SKM-1 treated with dmso at 0.1 percent for 144 hours (cell line): ENCODE measurements at regions not wholly inside any gene's neighbourhood (a gene's known extent, or its start where the extent isn't known, plus 50 kb on each side); places are given as distances from the start of the nearest gene placed in this dataset.
A peak's percentile ranks its signal among the peaks of the same experiment; 100 is the strongest.

Experiments used
- DNase-seq: peaks from one replicate; lab custom pipeline; 2025; ENCODE audit not compliant: unreplicated experiment; lab: John Stamatoyannopoulos, UW

DNA sequence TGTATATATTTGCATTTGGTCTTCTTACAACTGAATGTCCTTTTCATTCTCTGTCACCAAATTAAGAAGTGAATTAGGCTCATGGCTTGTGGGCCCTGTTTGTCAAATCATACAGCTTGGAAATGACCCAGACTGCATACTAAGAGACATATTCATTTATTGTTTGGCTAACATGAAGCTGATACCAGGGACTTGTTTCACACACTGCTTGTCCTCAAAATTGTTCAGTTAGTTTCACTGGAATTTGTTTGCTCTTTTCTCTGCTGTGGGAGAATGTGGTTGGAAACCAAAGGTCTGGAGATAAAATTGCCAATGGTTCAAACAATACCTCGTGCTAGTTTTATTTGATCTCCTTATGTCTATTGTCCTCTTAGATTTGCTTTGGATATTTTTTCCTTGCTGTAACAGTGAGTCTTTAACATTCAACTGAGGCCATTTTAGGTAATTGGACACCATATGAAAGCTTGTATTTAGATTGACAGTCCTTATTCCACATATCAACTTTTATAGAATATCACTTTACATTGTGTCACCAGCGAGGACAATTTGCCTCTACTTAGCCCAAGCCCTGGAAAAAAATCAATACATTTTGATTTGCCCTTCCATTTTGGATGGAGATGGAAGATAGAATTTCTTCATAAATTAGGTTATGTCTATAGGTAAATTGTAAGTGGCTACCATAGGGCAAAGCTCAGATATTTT is 144.3 kb upstream of the MTAP start:
- DNase-seq: no peak

DNA sequence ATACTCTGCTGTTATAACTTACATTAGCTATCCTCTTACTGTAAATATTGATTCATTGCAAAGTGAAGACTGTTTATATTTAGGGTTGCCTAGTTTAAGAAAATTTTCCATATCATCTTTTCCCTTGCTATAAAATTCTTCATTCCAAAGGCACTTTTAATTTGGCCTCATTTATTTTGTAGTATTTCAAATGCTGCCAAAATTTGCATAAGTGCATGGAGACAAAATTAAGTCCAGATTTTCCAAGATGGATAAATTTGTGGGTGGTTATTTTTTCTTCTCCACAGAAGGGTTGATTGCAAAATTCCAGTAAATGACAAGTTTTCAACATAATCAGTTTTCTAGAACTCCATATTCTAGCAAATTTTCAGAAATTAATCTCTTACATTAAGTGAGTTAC is 141.5 kb upstream of the MTAP start:
- DNase-seq: no peak

DNA sequence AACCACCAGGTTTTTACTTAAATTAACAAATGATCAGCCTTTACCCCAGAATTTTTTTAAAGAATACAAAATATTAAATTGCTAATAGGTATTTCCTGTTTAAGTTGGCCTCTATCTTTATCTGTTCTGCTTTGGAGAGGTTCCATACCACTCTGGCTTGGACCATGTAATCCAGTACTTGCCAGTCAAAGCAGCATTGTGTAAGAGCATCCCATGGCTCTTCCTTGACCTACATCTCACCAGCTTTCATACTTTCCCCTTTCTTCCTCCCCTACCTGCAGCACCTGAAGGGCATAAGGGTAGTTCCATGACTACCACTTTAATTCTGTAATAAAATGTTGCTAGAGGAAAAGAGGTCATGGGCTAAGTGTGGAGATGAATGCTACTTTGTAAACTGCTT is 140.8 kb upstream of the MTAP start:
- DNase-seq: no peak

DNA sequence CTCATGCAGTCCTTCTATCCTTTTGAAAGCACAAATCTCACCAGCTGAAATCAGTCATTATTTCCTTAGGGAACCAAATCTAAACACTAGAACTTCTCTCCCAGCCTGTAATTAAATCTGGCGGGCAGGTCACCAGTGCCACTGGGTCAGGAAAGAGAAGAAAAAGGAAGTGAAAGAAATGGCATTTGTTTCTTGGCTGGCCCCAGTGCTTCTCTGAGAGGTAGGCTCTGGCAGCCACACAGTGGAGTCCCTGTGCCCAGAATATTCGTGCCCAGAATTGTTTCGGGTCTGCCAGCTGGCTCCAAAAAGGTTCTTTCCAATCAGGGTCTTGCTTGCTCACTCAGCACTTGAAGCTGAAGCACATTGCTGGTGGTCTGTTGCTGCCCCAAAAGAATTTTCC is 133.9 kb upstream of the MTAP start:
- DNase-seq: peak; percentile 36

DNA sequence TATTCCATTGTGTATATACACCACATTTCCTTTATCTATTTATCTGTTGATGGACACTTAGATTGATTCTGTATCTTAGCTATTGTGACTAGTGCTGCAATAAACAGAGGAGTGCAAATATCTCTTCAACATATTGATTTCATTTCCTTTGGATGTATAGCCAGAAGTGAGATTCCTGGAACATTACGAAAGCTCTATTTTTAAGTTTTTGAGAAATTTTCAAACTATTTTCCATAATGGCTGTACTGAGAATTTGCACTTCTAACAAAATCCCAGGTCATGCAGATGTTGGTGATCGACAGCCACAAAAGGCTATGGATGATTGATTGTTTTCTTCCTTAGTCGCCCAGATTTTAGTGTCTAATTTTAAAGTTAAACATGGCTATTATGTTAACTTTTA is 132.7 kb upstream of the MTAP start:
- DNase-seq: no peak

DNA sequence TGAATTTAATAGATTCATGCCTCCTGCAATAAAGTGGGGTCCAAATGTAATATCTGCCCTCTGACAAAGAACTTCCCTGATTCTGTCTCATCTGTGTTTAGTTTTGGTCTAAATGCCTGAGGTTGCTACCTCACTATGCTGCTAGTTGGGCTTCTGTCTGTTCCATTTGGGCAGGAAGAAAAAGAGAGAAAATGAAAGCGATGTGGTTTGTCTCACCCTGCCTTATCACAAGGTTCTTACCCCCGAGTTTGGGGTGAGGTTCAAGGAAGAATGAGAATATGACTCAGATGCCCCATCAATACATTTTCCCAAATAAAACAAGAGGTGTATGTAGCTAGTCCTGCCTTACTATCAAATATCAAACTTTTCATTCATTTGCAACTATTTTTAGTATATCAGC is 132.1 kb upstream of the MTAP start:
- DNase-seq: no peak

DNA sequence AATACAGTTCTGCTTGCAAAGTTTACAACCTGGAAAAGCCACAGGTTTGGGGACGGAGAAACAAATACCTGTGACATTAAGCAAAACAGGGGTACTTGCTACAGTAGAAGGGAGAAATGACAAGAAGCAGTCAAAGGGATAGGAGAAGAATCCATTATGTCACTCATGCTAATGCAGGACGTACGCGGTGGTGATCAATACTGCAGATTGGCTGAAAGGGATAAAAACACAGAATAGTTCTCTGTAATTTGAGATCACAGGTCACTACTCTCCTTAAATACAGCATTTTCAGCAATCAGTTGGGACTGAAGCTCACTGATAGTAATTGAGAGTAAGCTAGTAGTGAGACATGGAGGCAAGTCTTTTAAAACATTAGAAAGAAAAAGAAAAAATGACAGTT is 130.3 kb upstream of the MTAP start:
- DNase-seq: no peak

DNA sequence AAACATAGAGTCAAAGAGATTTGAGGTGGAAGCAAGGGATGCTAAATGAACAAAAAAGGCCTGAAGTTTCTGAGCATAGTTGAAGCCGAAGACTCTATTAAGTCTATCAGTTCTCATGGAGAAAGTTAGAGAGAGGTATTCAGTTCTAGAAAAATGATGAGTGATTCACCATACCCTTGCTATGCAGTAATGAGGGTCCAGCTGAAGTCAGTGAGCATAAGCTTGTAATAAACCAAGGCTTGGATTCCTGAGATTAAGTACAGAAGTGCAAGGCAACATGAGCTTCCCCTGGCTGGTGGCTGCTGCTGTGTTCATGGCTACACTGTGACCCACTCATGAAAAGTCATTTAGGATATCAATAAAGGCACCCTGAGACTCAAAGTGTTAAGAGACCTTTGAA is 129.7 kb upstream of the MTAP start:
- no peak for DNase-seq

DNA sequence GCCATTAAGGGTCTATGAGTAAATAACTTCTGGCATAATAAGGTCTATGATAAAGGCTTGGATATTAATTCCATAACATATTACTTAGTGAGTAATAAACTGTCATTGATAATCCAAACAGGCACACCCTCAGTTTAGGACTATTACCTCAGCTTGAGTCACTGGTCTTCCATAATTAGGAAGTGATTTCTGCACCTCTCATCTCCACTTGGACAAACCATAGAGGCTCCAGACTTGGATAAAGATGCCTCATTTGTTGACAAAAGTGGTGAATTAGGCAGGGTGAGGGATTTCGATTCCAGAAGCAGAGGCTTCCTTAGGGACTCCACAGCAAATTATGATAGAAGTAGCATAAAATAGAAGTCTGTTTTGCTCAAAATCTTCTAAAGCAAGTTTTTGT is 127.5 kb upstream of the MTAP start:
- DNase-seq: no peak

DNA sequence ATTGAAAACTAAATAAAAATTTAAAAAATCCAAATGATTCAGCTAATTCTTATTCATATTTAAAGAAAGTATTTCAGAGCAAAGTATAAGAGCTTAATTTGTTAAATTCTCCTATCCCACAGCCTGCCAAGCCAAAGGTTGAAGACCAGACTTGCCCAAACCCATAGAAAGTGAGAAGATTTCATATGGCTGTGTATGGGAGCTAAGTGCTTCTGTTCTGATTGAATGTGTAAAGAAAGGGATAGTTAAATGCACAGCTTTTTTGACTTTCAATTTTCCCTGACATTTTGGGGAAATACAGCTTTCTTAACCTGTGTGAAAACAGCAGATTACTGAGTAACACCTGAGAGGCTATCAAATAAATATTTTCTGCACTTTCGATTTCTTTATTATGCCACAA is 125.0 kb upstream of the MTAP start:
- DNase-seq: no peak

DNA sequence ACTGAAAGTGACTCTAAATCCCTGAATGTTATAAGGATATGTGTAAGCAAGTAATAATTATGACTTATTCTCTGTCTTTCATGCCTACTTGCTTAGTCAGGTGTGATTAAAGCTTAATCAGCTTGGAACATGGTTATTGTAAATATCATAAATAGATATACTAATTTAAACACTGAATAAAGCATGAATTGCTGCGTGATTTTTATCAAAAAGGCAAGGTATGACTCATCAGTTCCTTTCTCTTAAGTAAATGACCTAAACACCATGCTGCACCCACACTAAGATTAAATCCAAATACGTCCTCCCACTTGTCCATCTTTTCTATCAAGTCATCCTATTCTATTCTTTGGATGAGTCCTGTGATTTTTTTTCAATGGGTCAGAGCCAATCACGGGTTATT is 124.6 kb upstream of the MTAP start:
- DNase-seq: no peak

DNA sequence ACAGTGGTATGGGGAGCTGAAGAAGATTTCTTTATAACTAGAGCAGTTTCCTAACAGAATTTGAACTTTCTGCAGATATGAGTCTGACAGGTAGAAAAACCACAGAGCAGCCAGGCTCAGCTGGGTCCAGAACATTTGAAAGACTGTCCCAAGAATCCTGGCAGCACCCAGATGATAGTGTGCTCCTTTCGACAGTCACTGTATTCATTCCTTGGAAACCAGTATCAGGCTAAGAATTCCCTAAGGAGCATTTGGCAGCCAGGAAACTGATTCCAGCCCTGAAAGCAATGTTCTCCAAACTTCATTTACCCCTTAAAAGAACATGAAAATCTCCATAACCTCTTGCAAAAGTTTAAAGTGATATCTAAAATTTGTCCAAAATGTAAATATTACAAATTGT is 123.0 kb upstream of the MTAP start:
- no peak for DNase-seq

DNA sequence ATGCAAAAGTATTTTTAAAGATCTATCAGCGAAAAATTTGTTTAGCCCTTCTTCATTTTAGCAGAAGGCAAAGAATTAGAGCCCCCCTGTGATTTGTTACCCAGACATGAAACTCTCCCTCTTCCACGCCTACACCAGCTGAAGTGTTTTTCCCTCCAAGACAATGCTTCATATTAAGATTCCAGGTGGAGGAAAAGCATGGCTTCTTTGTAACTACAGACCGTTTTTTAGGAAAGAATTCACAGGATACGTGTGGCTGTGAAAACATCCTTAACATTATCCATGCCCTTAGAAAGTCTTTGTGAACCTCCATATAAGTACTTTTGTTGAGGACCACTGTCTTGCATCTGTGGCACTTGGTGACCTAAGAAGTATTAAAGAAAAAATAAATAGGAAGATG is 121.8 kb upstream of the MTAP start:
- DNase-seq: no peak

DNA sequence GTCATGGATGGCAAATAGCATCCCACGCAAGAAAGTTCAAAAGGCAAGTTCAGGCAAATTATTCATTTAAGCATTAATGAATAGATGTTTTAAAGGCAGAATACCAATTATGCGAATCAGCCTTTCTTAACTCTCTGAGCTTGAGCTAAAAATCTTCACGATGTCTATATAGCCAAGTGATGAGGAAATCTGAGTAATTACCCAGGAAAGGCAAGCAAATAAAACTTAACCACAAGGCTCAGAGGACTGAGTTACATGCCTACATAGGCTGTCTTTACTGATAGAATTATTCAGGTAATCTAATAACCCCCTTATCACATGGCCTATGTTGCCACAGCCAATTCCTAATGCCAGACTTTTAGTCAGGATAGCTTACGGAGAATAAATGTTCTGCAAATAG is 120.8 kb upstream of the MTAP start:
- no peak for DNase-seq

DNA sequence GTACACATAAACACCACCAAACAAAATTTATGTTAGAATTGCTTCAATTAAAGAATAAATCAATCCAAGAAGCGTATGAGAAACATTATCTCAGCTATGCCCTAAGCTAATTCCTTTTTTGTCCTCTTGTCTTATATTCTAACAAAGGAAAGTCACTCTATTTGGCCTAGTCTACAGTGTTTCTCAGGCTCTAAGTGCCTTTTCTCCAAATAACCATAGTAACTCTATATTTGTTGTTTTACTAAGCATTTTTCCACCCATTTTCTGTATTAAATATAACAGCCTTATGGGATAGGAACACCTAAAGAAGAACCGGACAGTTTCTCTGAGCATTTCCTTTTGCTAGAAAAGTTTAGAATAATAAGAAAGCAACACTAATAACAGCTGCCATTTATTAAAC is 120.1 kb upstream of the MTAP start:
- no peak for DNase-seq

DNA sequence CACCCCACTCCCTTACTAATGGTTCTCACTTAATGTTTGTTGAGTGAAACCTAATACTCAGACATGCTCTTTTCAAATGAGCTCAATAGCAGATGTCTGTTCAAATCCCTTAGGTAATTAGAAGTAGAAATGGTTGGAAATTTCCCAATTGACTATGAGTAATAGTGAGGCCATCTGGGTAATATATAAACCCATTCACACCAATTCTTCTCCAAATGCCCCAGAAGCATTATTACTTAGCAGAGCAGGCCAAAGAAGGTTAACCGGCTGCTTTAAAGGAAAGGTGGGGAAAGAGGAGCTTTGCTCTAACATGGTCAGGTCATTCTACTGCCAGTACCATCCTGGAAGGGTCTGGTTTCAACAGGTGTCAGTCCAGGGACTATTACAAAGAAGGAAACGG is 119.5 kb upstream of the MTAP start:
- DNase-seq: no peak

DNA sequence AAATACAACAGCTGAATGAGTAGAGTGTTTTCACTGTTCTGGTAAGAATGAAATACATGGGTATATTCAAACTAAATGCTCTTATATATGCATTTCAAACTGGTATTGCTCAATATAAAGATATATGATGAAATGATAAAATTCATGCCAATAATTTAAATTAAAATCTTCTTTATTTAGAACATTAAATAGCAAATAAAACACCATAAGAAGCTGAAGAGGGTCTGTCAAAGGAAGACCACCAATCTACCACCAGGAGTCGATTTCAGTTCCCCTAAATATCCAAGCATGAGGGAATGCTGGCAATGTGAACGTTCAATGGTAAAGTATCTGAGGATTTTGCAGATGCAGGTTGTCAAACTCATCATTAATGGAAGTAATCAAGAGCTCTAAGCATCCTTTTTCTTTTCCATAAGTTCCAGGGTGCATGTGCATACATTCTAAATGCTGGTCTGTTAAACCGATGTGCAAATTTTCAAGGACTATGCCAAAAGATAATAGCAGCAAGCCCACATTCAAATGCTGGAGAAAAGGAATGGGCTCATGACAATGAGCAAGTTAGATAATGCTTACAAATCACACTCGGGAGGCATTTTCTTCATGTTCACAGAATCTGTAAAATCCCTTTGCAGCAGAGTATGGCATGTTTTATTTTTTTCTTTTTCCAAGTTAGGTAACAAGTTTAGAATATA is 118.8 kb upstream of the MTAP start:
- no peak for DNase-seq

DNA sequence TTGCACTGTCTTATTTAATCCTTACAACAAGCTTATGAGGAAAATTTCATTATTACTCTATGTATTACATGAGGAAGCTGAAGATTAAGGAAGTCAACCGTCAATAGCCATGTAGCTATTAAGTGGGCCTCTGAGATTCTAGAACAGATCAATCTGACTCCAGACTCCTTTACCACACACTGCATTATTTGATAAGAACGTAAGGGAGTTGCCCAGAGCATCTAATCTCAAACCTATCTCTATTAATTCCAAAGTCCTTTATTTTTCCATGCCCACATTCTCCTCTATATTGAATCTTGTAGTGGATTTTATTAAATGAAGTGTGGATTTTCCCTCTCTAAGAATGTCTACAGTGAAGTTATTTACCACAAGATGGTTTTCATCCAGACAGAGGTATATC is 118.2 kb upstream of the MTAP start:
- DNase-seq: no peak

DNA sequence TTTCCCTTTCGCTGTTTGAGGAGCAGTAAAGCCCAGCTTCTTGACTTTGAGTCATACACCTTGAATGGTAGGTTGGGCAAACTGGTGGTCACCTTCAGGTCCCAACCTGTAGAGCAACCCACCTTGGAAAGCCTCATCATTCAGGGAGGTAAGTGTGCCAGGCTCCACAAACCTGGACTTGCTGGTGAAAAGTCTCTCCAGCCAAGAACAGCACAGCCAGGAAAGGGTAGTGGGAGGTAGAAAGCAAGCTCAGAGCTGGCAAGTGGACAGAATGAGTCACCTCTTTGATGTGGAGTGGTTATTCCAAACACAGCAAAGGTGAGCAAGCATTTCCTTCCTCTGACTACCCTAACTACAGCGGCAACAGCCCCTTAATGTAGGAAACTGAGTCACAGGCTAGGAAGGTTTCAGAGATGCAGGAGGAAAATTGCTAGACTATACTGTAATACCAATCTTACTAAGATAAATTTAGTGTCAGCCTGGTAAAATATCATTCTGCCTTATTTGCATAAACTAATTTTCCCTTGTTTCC is 117.5 kb upstream of the MTAP start:
- DNase-seq: no peak

DNA sequence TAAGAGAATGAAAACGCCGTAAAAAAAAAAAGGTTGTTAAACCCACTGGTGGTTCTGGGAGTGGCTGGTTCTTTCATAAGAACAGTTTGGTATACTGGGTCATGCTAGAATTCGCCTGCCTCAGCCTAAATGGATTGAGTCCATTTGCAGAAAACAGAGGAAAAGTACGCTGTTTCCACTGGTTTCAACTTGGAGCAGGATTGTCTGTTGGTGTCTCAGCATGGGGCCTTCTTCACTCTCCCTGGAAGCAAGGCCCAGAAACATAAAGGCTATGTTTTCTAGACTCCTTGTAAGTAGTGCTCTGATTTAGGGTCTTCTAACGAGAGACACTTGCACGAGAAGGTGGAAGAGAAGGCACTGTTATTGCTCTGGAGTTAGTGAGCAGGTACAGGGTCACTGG is 116.9 kb upstream of the MTAP start:
- no peak for DNase-seq

DNA sequence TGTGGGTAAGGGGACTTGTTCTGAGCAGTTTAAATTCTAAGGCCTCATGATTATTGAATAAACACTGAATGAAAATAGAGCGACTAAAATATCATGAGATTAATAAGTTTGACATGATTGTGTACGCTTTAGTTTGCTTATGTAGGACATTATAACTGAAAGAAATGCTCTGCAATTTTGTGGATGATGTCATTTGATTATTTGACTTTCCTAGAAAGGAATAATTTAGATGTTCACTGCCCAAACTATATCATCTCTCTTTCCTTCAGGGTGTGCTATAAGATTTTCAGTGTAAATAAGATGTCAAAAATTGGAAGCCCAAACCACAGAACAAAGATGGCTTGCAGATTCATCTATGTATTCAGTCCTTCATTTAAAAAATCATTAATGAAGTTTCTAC is 115.7 kb upstream of the MTAP start:
- DNase-seq: no peak

DNA sequence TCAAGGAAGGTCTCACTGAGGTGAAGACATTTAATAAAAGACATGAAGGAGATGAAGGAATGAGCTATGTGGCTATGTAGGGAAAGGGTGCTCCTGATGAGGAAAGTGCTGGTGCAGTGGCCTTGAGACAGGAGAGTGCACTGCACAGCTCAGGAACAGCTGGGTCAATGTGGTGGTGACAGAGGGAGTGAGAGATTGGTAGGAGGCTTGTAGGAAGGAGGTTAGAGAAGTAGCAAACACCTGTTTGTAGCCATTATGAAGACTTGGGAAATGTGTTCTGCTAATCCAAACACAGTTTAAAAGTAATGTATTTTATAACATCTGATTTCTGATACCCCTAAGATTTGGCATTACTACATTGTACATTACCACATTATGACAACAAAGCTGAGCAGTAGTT is 115.1 kb upstream of the MTAP start:
- DNase-seq: no peak
